Tibial nerve (tissue), 4 donors: ENCODE measurements at regions not wholly inside any gene's neighbourhood (a gene's known extent, or its start where the extent isn't known, plus 50 kb on each side); places are given as distances from the start of the nearest gene placed in this dataset.

Experiments
- DNase-seq, 2 donors: peaks; one replicate each; pipeline ENCODE4 v3.0.0-alpha.2; 2019; ENCODE audit warnings: low spot score in 2 of 2
- H3K27ac ChIP-seq, 4 donors: fragments of 200-600 bp; sonication (generic) in 3 of 4; one replicate each; pipeline ENCODE4 v1.5.1; 2017 to 2019; ENCODE audit warnings: mild to moderate bottlenecking in 1 of 4
- H3K27me3 ChIP-seq, 2 donors: fragments of 200-600 bp; sonication (generic) in 1 of 2; one replicate each; pipeline versions ENCODE4 v1.5.1 to v1.6.0; 2017 to 2019
- H3K36me3 ChIP-seq, 3 donors: fragments of 200-600 bp; sonication (generic); one replicate each; pipeline ENCODE4 v1.5.1; 2018 to 2019
- H3K4me1 ChIP-seq, 4 donors: fragments of 200-600 bp; sonication (generic) in 3 of 4; one replicate each; pipeline ENCODE4 v1.5.1; 2017 to 2019
- H3K4me3 ChIP-seq, 4 donors: fragments of 200-600 bp; sonication (generic) in 3 of 4; one replicate each; pipeline ENCODE4 v1.5.1; 2017 to 2019; ENCODE audit warnings: mild to moderate bottlenecking in 1 of 4, moderate library complexity in 1 of 4
- H3K9me3 ChIP-seq, 4 donors: fragments of 200-600 bp; sonication (generic) in 3 of 4; one replicate each; pipeline ENCODE4 v1.5.1; 2017 to 2019
- EP300 ChIP-seq, 2 donors: sonication (generic); formaldehyde crosslinking; IDR thresholded peaks; one replicate each; pipeline ENCODE4 v1.6.1; 2017; ENCODE audit warnings: antibody characterized with exemption in 2 of 2, mild to moderate bottlenecking in 1 of 2
- POLR2A ChIP-seq, 2 donors: fragments of 450-650 bp; IDR thresholded peaks; one replicate each; pipeline ENCODE4 v1.6.1; 2017; ENCODE audit warnings: antibody characterized with exemption in 2 of 2, mild to moderate bottlenecking in 2 of 2, moderate library complexity in 2 of 2
- WGBS, 2 donors: methylation state at CpG; one replicate each; pipeline ENCODE4 v1.1.5; 2018; 5-methylcytosine and 5-hydroxymethylcytosine counted together
- TF ChIP-seq, protein P1 (sequence below), 5 experiments: fragments of 200-600 bp in 3 of 5; fragments of 450-650 bp in 2 of 5; sonication (generic) in 3 of 5; IDR thresholded peaks; one replicate each; pipeline ENCODE4 v1.5.1; 2016 to 2019; ENCODE audit warnings: antibody characterized with exemption in 5 of 5, mild to moderate bottlenecking in 3 of 5, moderate library complexity in 2 of 5

DNA sequence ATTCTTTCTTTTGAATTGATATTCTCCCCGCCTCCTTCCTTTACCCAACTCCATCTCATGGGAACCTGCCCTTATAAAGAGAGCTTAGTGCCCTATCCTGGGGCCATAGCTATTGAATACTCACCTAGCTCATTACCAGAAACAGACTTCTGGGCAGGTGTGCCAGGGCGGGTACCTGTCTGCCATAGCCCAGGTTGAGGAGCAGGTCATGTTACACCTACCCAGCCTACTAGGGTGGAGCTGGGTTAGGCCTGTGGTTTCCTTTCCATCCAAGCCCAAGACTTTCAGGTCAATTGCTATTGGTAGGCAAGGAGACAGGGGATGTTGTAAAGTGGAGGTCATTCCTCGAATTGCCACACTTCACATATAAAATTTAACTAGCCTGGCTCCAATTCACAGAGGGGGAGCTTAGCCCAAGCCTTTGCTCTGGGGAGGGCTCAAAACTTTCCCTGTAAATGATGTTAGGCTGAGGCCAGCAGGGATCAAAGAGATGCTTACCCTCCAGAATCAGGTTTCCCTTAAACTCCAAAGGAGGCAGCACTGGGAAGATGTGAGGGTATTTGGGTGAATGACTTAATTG, 87.1 kb upstream of the IPO9 start:
- peak overlapping the region in 1 of 4 donors; percentile 18 for H3K27ac ChIP-seq
- WGBS, 2 donors = 90 to 91% methylated on average over 3 of the region's 3 CpGs
- H3K4me1 ChIP-seq = peaks cover 0 to 58% (median 22%) of the 10 kb centered on the region in 4 donors
- DNase-seq = no peak
- H3K27me3 ChIP-seq = no peaks in the 10 kb centered on the region
- no peaks in the 10 kb centered on the region for H3K36me3 ChIP-seq
- no peaks in the 10 kb centered on the region for H3K9me3 ChIP-seq
- no peak overlapping the region for H3K4me3 ChIP-seq
- TF ChIP-seq POLR2A (IDR thresholded peaks at IDR 0.05) (no peak), EP300 (IDR thresholded peaks at IDR 0.05) (no peak)
- TF ChIP-seq, protein P1, sequence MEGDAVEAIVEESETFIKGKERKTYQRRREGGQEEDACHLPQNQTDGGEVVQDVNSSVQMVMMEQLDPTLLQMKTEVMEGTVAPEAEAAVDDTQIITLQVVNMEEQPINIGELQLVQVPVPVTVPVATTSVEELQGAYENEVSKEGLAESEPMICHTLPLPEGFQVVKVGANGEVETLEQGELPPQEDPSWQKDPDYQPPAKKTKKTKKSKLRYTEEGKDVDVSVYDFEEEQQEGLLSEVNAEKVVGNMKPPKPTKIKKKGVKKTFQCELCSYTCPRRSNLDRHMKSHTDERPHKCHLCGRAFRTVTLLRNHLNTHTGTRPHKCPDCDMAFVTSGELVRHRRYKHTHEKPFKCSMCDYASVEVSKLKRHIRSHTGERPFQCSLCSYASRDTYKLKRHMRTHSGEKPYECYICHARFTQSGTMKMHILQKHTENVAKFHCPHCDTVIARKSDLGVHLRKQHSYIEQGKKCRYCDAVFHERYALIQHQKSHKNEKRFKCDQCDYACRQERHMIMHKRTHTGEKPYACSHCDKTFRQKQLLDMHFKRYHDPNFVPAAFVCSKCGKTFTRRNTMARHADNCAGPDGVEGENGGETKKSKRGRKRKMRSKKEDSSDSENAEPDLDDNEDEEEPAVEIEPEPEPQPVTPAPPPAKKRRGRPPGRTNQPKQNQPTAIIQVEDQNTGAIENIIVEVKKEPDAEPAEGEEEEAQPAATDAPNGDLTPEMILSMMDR (IDR thresholded peaks at IDR 0.05) = no peak

DNA sequence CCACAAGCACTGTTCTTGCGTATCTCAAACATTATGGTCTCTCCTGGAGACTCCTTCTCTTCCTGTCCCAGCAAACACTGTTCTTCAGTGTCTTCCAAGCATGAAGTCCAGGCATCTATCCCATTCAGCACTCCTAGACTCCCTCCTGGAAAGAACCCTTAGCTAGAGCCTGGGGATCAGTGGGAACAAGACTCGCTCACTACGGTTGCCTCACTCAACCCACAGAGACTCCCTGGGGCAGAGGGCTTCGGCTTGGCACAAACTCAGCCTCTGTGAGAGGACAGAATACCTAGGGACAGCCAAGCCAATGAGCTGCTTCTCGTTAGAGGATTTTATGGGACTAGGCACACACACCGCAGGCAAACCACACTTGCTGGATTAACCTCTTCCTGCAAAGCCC, 86.5 kb upstream of the IPO9 start:
- Histone ChIP-seq H3K27ac (peak overlapping the region in 1 of 4 donors; percentile 18), H3K27me3 (no peaks in the 10 kb centered on the region), H3K36me3 (no peaks in the 10 kb centered on the region), H3K4me3 (no peak overlapping the region), H3K9me3 (no peaks in the 10 kb centered on the region), H3K4me1 (peaks cover 0 to 51% (median 17%) of the 10 kb centered on the region in 4 donors)
- TF ChIP-seq, protein P1 (IDR thresholded peaks at IDR 0.05) = no peak
- peak in 1 of 2 donors; percentile 12 for TF ChIP-seq EP300 (IDR thresholded peaks at IDR 0.05)
- DNase-seq = peak in 1 of 2 donors; percentile 37
- 46 to 61% methylated on average over 6 of the region's 6 CpGs for WGBS, 2 donors

DNA sequence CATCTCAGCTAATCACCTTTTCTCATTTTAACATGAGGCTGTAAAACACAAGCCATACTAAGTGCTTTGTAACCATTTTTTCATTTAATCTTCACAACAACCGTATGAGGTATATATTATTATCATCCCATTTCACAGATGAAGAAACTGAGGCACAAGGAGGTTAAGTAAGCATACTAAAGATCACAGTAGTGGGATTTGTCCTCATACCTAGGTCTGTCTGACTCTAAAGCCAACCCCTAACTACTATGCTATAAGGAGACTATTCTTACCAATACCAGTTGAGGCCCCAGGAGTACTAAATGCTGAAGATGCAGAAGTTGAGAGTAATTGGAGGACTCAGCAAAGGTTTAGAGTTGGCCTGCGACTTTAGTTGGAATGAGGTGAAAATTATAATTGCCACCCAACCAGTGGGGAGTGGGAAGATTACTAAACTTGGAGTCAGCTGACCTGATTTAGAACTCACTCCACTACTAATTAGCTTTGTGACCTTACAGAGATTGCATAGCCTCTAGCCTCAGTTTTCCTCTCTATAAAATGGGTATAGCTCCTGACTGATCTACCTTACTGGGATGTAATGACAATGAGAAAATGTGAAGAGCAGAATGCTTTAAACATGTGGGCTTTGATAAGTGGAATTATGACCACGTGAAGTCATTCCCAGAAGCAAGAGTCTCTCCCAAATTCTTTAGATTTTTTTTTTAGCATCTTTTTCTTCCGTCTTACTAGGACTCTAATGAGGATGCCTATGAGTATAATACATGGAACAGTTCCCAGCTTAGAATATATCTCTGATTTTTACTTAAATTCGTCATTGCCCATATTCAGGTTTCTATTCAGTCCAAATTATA, 85.8 kb upstream of the IPO9 start:
- H3K27me3 ChIP-seq = no peaks in the 10 kb centered on the region
- H3K27ac ChIP-seq = no peak overlapping the region
- no peaks in the 10 kb centered on the region for H3K9me3 ChIP-seq
- H3K36me3 ChIP-seq = no peaks in the 10 kb centered on the region
- peaks cover 0 to 45% (median 13%) of the 10 kb centered on the region in 4 donors for H3K4me1 ChIP-seq
- 77 to 81% methylated on average over 5 of the region's 5 CpGs for WGBS, 2 donors
- no peak overlapping the region for H3K4me3 ChIP-seq
- DNase-seq = no peak
- TF ChIP-seq EP300 (IDR thresholded peaks at IDR 0.05) (no peak), POLR2A (IDR thresholded peaks at IDR 0.05) (no peak)
- TF ChIP-seq, protein P1 (IDR thresholded peaks at IDR 0.05) = no peak

DNA sequence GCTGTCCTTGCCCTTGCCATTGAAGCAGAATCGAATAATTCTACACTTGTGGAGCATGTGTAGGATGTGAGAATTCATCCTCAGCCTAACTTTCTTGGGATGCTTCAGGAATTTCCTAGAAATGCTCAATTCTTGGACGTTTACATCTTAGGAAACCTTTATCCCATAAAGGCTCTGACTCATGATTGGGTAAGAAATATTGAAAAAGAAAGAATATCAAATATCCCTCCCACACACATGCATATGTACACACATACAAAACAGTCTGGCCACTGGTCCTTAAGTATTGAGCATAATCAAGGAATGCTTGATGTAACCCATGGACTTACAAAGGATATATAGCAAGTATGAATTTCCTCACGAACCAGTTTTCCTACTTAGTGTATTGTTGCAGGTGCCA, 83.9 kb upstream of the IPO9 start:
- H3K4me1 ChIP-seq = peaks cover 0 to 37% (median 7%) of the 10 kb centered on the region in 4 donors
- H3K27ac ChIP-seq = no peak overlapping the region
- no peaks in the 10 kb centered on the region for H3K27me3 ChIP-seq
- DNase-seq = no peak
- no peak overlapping the region for H3K4me3 ChIP-seq
- no peaks in the 10 kb centered on the region for H3K36me3 ChIP-seq
- TF ChIP-seq, protein P1 (IDR thresholded peaks at IDR 0.05) = no peak
- TF ChIP-seq EP300 (IDR thresholded peaks at IDR 0.05) (no peak), POLR2A (IDR thresholded peaks at IDR 0.05) (no peak)
- no peaks in the 10 kb centered on the region for H3K9me3 ChIP-seq
- 59 to 69% methylated on average over 3 of the region's 3 CpGs for WGBS, 2 donors

DNA sequence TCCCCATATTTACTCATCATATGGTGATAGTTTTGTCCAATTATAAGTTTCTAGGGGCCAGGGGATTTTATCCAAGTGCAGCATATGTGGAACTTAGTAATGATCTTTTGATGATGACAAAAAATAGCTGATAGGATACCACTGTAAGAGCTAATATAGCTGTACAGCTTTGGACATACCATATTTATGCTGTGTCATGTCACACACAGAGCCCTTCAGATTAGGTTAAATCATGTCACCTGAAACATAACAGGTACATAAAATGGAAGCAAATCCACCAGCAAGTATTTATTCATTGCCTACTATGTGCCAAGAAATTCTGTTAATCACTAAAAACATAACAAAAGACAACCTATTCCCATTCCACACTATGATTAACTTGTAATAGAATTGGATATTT, 82.8 kb upstream of the IPO9 start:
- Histone ChIP-seq H3K27me3 (no peaks in the 10 kb centered on the region), H3K36me3 (no peaks in the 10 kb centered on the region), H3K9me3 (no peaks in the 10 kb centered on the region), H3K4me1 (peaks cover 0 to 35% (median 1%) of the 10 kb centered on the region in 4 donors), H3K27ac (no peak overlapping the region), H3K4me3 (no peak overlapping the region)
- TF ChIP-seq POLR2A (IDR thresholded peaks at IDR 0.05) (no peak), EP300 (IDR thresholded peaks at IDR 0.05) (no peak)
- TF ChIP-seq, protein P1 (IDR thresholded peaks at IDR 0.05) = no peak
- DNase-seq = no peak
